ENCODE measurements at regions not wholly inside any gene's neighbourhood (a gene's known extent, or its start where the extent isn't known, plus 50 kb on each side); places are given as distances from the start of the nearest gene placed in this dataset.

- TF ChIP-seq SIN3A (IDR thresholded peaks at IDR 0.05; ENCODE audit: borderline replicate concordance, insufficient read depth, low read length): no peak
- TF ChIP-seq TAF1 (IDR thresholded peaks at IDR 0.05; ENCODE audit: borderline replicate concordance, insufficient read depth, low read length): no peak
- no peak for TF ChIP-seq POLR2AphosphoS5 (IDR thresholded peaks at IDR 0.05; ENCODE audit: low read depth, low read length)
- no peak for TF ChIP-seq REST (IDR thresholded peaks at IDR 0.05; ENCODE audit: insufficient read depth in 1 of 2, low read depth in 2 of 2, low read length in 2 of 2)
- TF ChIP-seq FOXP2 (optimal IDR thresholded peaks at IDR 0.05; ENCODE audit: borderline replicate concordance, extremely low read depth, extremely low read length, insufficient read depth): no peak
Measured at GRCh38 chr4:187004628-187005027, 281.0 kb upstream of the FAT1 start.
